Trophoblast cell (in vitro differentiated cells and primary cell): ENCODE measurements at regions not wholly inside any gene's neighbourhood (a gene's known extent, or its start where the extent isn't known, plus 50 kb on each side); places are given as distances from the start of the nearest gene placed in this dataset.

Source experiments
- DNase-seq, 2 donors: peaks; one replicate each; pipeline ENCODE4 v3.0.0-alpha.2; 2016
- H2AFZ ChIP-seq: 2 replicates; pipeline ENCODE4 v1.6.1; 2013; ENCODE audit warnings: low read length, moderate library complexity, mild to moderate bottlenecking; ENCODE audit not compliant: insufficient read depth, poor library complexity
- H2AK5ac ChIP-seq: 2 replicates; pipeline ENCODE4 v1.6.1; 2013; ENCODE audit warnings: mild to moderate bottlenecking, low read length
- H2BK120ac ChIP-seq: 2 replicates; pipeline ENCODE4 v1.6.1; 2013; ENCODE audit warnings: low read length, mild to moderate bottlenecking, moderate library complexity; ENCODE audit not compliant: insufficient read depth, poor library complexity
- H2BK12ac ChIP-seq: 2 replicates; pipeline ENCODE4 v1.6.1; 2013; ENCODE audit warnings: mild to moderate bottlenecking, low read length, moderate library complexity
- H2BK5ac ChIP-seq: 2 replicates; pipeline ENCODE4 v1.6.1; 2013; ENCODE audit warnings: low read length, low read depth, moderate library complexity, mild to moderate bottlenecking; ENCODE audit not compliant: poor library complexity
- H3K14ac ChIP-seq: 2 replicates; pipeline ENCODE4 v1.6.1; 2013; ENCODE audit warnings: mild to moderate bottlenecking, low read length
- H3K18ac ChIP-seq: 2 replicates; pipeline ENCODE4 v1.6.1; 2013; ENCODE audit warnings: mild to moderate bottlenecking, low read length
- H3K23ac ChIP-seq: 2 replicates; pipeline ENCODE4 v1.6.1; 2013; ENCODE audit warnings: low read length
- H3K27ac ChIP-seq: 2 replicates; pipeline ENCODE4 v1.5.1; 2013; ENCODE audit warnings: low read depth, mild to moderate bottlenecking, inconsistent platforms, low read length, moderate library complexity
- H3K27me3 ChIP-seq: 2 replicates; pipeline ENCODE4 v1.6.1; 2013; ENCODE audit warnings: inconsistent platforms, mild to moderate bottlenecking, low read length, moderate library complexity; ENCODE audit not compliant: insufficient read depth
- H3K36me3 ChIP-seq, 2 experiments: 1 replicate in 1 of 2; 2 replicates in 1 of 2; pipeline ENCODE4 v1.6.1; 2013; ENCODE audit warnings: low read length in 2 of 2, mild to moderate bottlenecking in 2 of 2, moderate library complexity in 1 of 2; ENCODE audit not compliant: insufficient read depth in 2 of 2, control insufficient read depth in 1 of 2
- H3K4ac ChIP-seq: 2 replicates; pipeline ENCODE4 v1.6.1; 2013; ENCODE audit warnings: low read depth, mild to moderate bottlenecking, low read length, moderate library complexity
- H3K4me1 ChIP-seq, 2 experiments: 1 replicate in 1 of 2; 2 replicates in 1 of 2; pipeline ENCODE4 v1.6.1; 2013; ENCODE audit warnings: low read length in 2 of 2, mild to moderate bottlenecking in 2 of 2, moderate library complexity in 1 of 2; ENCODE audit not compliant: insufficient read depth in 2 of 2, control insufficient read depth in 1 of 2
- H3K4me2 ChIP-seq: 2 replicates; pipeline ENCODE4 v1.6.1; 2013; ENCODE audit warnings: inconsistent platforms, mild to moderate bottlenecking, low read length, moderate library complexity
- H3K4me3 ChIP-seq: 2 replicates; pipeline ENCODE4 v1.5.1; 2013; ENCODE audit warnings: mild to moderate bottlenecking, low read depth, low read length, inconsistent platforms
- H3K79me1 ChIP-seq: one replicate; pipeline ENCODE4 v1.6.1; 2013; ENCODE audit warnings: low read length
- H3K79me2 ChIP-seq: 2 replicates; pipeline ENCODE4 v1.6.1; 2013; ENCODE audit warnings: low read length, mild to moderate bottlenecking; ENCODE audit not compliant: control insufficient read depth, insufficient read depth, poor library complexity
- H3K9ac ChIP-seq: 2 replicates; pipeline ENCODE4 v1.6.1; 2013; ENCODE audit warnings: mild to moderate bottlenecking, low read length
- H3K9me3 ChIP-seq: 2 replicates; pipeline ENCODE4 v1.6.1; 2013; ENCODE audit warnings: low read depth, mild to moderate bottlenecking, control low read depth, inconsistent platforms, low read length; ENCODE audit not compliant: insufficient read depth
- H4K12ac ChIP-seq: 2 replicates; pipeline ENCODE4 v1.6.1; 2013; ENCODE audit warnings: low read depth, mild to moderate bottlenecking, low read length, moderate library complexity
- H4K8ac ChIP-seq: 2 replicates; pipeline ENCODE4 v1.6.1; 2013; ENCODE audit warnings: low read depth, mild to moderate bottlenecking, low read length, moderate library complexity
- H4K91ac ChIP-seq: one replicate; pipeline ENCODE4 v1.6.1; 2013; ENCODE audit warnings: low read depth, mild to moderate bottlenecking, low read length, moderate library complexity
- WGBS: extraction: QIAGEN DNeasy Blood & Tissue Kit; methylation state at CpG from one replicate; pipeline ENCODE4 v1.1.7; 2013; ENCODE audit warnings: missing lambda C conversion rate; ENCODE audit not compliant: insufficient read length, insufficient coverage; ENCODE audit errors: extremely low coverage; 5-methylcytosine and 5-hydroxymethylcytosine counted together

GRCh38 chr12:25637752-25638151, 84.7 kb upstream of the LMNTD1 start:
- Histone ChIP-seq H3K27me3 (no peaks in the 10 kb centered on the region), H2BK120ac (no peak overlapping the region), H2BK12ac (no peak overlapping the region), H3K79me1 (no peaks in the 10 kb centered on the region), H3K4me3 (no peak overlapping the region), H4K91ac (no peak overlapping the region), H3K18ac (no peak overlapping the region), H3K4me2 (no peak overlapping the region), H3K79me2 (no peaks in the 10 kb centered on the region), H3K36me3 (no peaks in the 10 kb centered on the region), H3K4me1 (no peaks in the 10 kb centered on the region), H2BK5ac (no peak overlapping the region), H3K9ac (no peak overlapping the region), H4K8ac (no peak overlapping the region), H2AFZ (no peak overlapping the region), H3K14ac (no peak overlapping the region), H3K27ac (no peak overlapping the region), H3K9me3 (no peaks in the 10 kb centered on the region), H4K12ac (no peak overlapping the region), H2AK5ac (no peak overlapping the region), H3K4ac (no peak overlapping the region), H3K23ac (no peak overlapping the region)
- no peak for DNase-seq

- Histone ChIP-seq H3K27ac (no peak overlapping the region), H2BK12ac (no peak overlapping the region), H4K8ac (no peak overlapping the region), H2AK5ac (no peak overlapping the region), H3K4me3 (no peak overlapping the region), H2AFZ (no peak overlapping the region), H3K79me1 (no peaks in the 10 kb centered on the region), H4K91ac (no peak overlapping the region), H3K27me3 (no peaks in the 10 kb centered on the region), H3K36me3 (no peaks in the 10 kb centered on the region), H3K9me3 (no peaks in the 10 kb centered on the region), H3K79me2 (no peaks in the 10 kb centered on the region), H3K4me2 (no peak overlapping the region), H3K14ac (no peak overlapping the region), H3K4ac (no peak overlapping the region), H3K9ac (no peak overlapping the region), H2BK120ac (no peak overlapping the region), H4K12ac (no peak overlapping the region), H3K18ac (no peak overlapping the region), H3K23ac (no peak overlapping the region), H3K4me1 (no peaks in the 10 kb centered on the region), H2BK5ac (no peak overlapping the region)
- no CpG with 5 or more reads among the region's 5 CpGs for WGBS
- DNase-seq = no peak
Observed at GRCh38 chr12:25639406-25639805, 86.3 kb upstream of the LMNTD1 start.

GRCh38 chr12:25644979-25645378, 91.9 kb upstream of the LMNTD1 start:
- Histone ChIP-seq H2AK5ac (no peak overlapping the region), H3K79me2 (no peaks in the 10 kb centered on the region), H2BK5ac (no peak overlapping the region), H3K4me3 (no peak overlapping the region), H3K4me2 (no peak overlapping the region), H4K8ac (no peak overlapping the region), H3K27ac (no peak overlapping the region), H3K18ac (no peak overlapping the region), H3K9me3 (no peaks in the 10 kb centered on the region), H4K12ac (no peak overlapping the region), H3K9ac (no peak overlapping the region), H4K91ac (no peak overlapping the region), H3K14ac (no peak overlapping the region), H2BK120ac (no peak overlapping the region), H2BK12ac (no peak overlapping the region), H3K79me1 (no peaks in the 10 kb centered on the region), H3K4me1 (peaks cover 0 to 2% of the 10 kb centered on the region in 2 experiments), H3K23ac (no peak overlapping the region), H3K36me3 (no peaks in the 10 kb centered on the region), H3K27me3 (no peaks in the 10 kb centered on the region), H3K4ac (no peak overlapping the region), H2AFZ (no peak overlapping the region)
- whole genome bisulfite sequencing = 100% methylated on average over 2 of the region's 3 CpGs
- DNase-seq = no peak

- WGBS = no CpG with 5 or more reads among the region's 4 CpGs
- Histone ChIP-seq H3K4ac (no peak overlapping the region), H3K27ac (no peak overlapping the region), H3K36me3 (no peaks in the 10 kb centered on the region), H4K91ac (no peak overlapping the region), H3K79me1 (no peaks in the 10 kb centered on the region), H3K9ac (no peak overlapping the region), H2AFZ (no peak overlapping the region), H3K4me1 (peaks cover 0 to 2% of the 10 kb centered on the region in 2 experiments), H3K9me3 (no peaks in the 10 kb centered on the region), H3K14ac (no peak overlapping the region), H2BK5ac (no peak overlapping the region), H4K12ac (no peak overlapping the region), H4K8ac (no peak overlapping the region), H3K18ac (no peak overlapping the region), H3K79me2 (no peaks in the 10 kb centered on the region), H3K27me3 (no peaks in the 10 kb centered on the region), H3K4me2 (no peak overlapping the region), H3K4me3 (no peak overlapping the region), H3K23ac (no peak overlapping the region), H2BK12ac (no peak overlapping the region), H2BK120ac (no peak overlapping the region), H2AK5ac (no peak overlapping the region)
- no peak for DNase-seq
Observed at GRCh38 chr12:25645427-25645826, 92.3 kb upstream of the LMNTD1 start.
